ENCODE measurements at regions not wholly inside any gene's neighbourhood (a gene's known extent, or its start where the extent isn't known, plus 50 kb on each side); places are given as distances from the start of the nearest gene placed in this dataset.

DNA sequence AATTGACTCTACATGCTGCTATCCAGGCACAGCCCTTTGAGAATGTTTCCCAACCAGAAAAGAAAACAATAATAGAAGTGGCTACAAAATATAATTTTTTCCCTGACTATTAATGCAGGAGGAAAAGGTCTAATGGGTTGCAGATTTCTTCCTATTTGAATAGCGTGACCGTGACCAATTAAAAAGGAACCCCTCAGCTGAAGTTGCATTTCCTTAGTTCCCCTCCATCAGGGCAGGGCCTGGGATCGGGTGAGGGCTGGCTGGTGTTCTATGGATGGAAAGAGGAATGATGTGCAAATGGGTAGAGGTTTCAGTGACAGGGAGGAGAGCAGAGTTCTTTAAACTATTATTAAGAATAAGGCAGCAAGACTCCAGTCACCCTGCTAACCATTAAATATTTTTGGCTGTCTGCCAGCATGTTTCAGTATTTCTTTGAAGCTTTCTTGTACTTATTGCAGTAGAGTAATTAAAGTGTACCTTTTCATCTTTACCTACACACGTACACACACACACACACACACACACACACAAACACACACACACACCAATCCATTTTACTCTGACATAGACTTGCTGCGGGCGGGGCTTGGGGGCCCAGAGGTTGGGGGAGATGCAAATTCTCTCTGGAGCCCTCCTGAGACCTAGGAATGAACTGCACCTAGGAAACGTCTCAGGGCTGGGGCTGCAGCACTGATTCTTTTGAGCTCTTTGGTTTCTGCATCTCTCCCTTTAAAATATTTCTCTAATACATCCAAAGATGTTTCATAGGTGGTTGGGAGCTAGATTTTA is 154.8 kb upstream of the SLC35B3 start:
- DNase-seq, result no peak
- no peak for TF ChIP-seq CTCF (IDR thresholded peaks at IDR 0.05)

DNA sequence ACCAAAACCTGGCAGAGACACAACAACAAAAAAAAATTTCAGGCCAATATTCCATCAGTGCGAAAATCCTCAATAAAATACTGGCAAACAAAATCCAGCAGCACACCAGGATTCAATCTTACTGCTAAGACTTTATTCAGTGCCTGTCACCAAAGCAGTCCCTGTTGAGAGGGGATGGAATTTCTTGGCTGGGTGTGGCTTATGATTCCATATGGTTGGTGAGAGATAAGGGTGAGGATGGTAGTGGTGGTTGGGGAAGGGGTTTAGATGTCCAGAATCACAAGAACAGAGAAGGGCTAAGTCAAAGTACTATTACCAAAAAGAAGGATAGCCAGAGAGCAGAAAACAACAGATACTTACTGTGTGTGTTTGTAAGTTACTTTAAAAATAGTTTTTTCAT is 152.8 kb upstream of the SLC35B3 start:
- DNase-seq (no peak), ATAC-seq (no peak)
- Histone ChIP-seq H3K4me3 (no peak overlapping the region), H3K4me1 (no peaks in the 10 kb centered on the region), H3K9me3 (peaks cover 13% of the 10 kb centered on the region), H3K36me3 (no peaks in the 10 kb centered on the region), H3K27me3 (ENCODE audit: low read depth) (no peaks in the 10 kb centered on the region), H3K27ac (no peak overlapping the region)
- no peak for TF ChIP-seq CTCF (IDR thresholded peaks at IDR 0.05)
- intact Hi-C loops (cut with DNase I), result no loop called here

More for the DNA sequence above, 154.8 kb upstream of the SLC35B3 start:
- Histone ChIP-seq H3K4me3 (no peak overlapping the region), H3K4me1 (no peaks in the 10 kb centered on the region), H3K9me3 (peaks cover 21% of the 10 kb centered on the region), H3K36me3 (no peaks in the 10 kb centered on the region), H3K27ac (no peak overlapping the region), H3K27me3 (ENCODE audit: low read depth) (no peaks in the 10 kb centered on the region)
- ATAC-seq, result no peak
- intact Hi-C loops (cut with DNase I), result no loop called here

GRCh38 chr6:8583291-8583690 is 147.9 kb upstream of the SLC35B3 start:
- no peak for ATAC-seq
- TF ChIP-seq CTCF (IDR thresholded peaks at IDR 0.05), result no peak
- intact Hi-C loops (cut with DNase I), result no loop called here

GRCh38 chr6:8579372-8579771 is 144.0 kb upstream of the SLC35B3 start:
- H3K4me1 ChIP-seq, result no peaks in the 10 kb centered on the region
- no peaks in the 10 kb centered on the region for H3K36me3 ChIP-seq
- no peaks in the 10 kb centered on the region for H3K27me3 ChIP-seq (ENCODE audit: low read depth)
- H3K27ac ChIP-seq, result no peak overlapping the region
- TF ChIP-seq CTCF (IDR thresholded peaks at IDR 0.05), result no peak
- intact Hi-C loops (cut with DNase I), result no loop called here
- DNase-seq, result no peak
- H3K4me3 ChIP-seq, result no peak overlapping the region
- ATAC-seq, result no peak
- H3K9me3 ChIP-seq, result no peaks in the 10 kb centered on the region

More at GRCh38 chr6:8583291-8583690, 147.9 kb upstream of the SLC35B3 start:
- DNase-seq, result no peak
- Histone ChIP-seq H3K27me3 (ENCODE audit: low read depth) (no peaks in the 10 kb centered on the region), H3K27ac (no peak overlapping the region), H3K9me3 (no peaks in the 10 kb centered on the region), H3K4me1 (no peaks in the 10 kb centered on the region), H3K4me3 (no peak overlapping the region), H3K36me3 (no peaks in the 10 kb centered on the region)

DNA sequence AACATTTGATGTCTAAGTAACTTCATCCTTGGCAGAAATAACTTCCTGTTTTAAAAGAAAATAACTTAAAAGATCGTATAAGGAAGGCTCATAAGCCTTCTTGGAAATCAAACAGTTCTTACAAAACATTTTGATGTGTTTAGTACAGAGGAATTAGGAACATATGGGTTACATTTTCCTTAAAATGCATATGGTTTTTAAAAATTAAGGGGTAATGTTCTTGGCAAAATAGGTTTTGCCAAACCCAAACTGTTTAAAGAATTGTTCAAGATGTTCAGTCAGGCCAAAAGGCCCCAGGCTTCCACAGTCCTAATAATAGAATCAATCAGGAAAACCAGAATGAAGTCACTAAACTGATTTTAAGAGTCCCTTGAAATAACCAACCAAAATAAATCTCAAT is 142.7 kb upstream of the SLC35B3 start:
- no peak for DNase-seq
- Histone ChIP-seq H3K27me3 (ENCODE audit: low read depth) (no peaks in the 10 kb centered on the region), H3K9me3 (no peaks in the 10 kb centered on the region), H3K27ac (no peak overlapping the region), H3K36me3 (no peaks in the 10 kb centered on the region), H3K4me1 (no peaks in the 10 kb centered on the region), H3K4me3 (no peak overlapping the region)
- TF ChIP-seq CTCF (IDR thresholded peaks at IDR 0.05), result no peak
- intact Hi-C loops (cut with DNase I), result no loop called here
- ATAC-seq, result no peak

Measured in lower lobe of right lung (tissue), 2 donors.